ENCODE measurements at regions not wholly inside any gene's neighbourhood (a gene's known extent, or its start where the extent isn't known, plus 50 kb on each side); places are given as distances from the start of the nearest gene placed in this dataset.
"Not testable (repeated sequence)": the region's sequence is repeated elsewhere in the genome, so short reads cannot be mapped to it uniquely, and the experiment has no call there.

- Mint-ChIP-seq H3K9me3 (ENCODE audit: low read depth) (no peaks in the 10 kb centered on the region), H3K4me3 (no peak overlapping the region), H3K4me1 (no peaks in the 10 kb centered on the region), H3K27ac (no peak overlapping the region), H3K36me3 (no peaks in the 10 kb centered on the region), H3K27me3 (no peaks in the 10 kb centered on the region)
- ATAC-seq (no peak), DNase-seq (no peak)
- CTCF ChIA-PET: no interaction called here
These were observed 328.4 kb downstream of the BCKDHB start for GRCh38 chr6:80434691-80435350.

DNA sequence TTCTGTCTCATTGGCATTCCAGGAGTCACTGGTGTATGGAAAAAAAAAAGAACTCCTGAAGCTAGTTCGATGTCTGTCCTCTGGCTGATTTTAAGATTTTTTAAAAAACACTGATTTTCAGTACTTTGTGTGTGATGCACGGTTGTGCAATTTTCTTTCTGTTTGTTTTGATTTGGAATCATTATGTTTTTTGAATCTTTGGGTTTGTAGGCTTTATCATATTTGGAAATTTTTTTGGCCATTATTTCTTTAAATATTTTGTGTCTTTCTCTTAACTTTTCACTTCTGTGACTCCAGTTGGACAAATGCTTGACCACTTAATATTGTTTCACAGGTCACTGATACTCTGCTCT, 327.2 kb downstream of the BCKDHB start:
- no peaks in the 10 kb centered on the region for H3K36me3 Mint-ChIP-seq
- DNase-seq (no peak), ATAC-seq (no peak)
- CTCF ChIA-PET: no interaction called here
- H3K27me3 Mint-ChIP-seq: no peaks in the 10 kb centered on the region
- no peaks in the 10 kb centered on the region for H3K4me1 Mint-ChIP-seq
- no peak overlapping the region for H3K4me3 Mint-ChIP-seq
- H3K9me3 Mint-ChIP-seq (ENCODE audit: low read depth): no peaks in the 10 kb centered on the region
- H3K27ac Mint-ChIP-seq: no peak overlapping the region

DNA sequence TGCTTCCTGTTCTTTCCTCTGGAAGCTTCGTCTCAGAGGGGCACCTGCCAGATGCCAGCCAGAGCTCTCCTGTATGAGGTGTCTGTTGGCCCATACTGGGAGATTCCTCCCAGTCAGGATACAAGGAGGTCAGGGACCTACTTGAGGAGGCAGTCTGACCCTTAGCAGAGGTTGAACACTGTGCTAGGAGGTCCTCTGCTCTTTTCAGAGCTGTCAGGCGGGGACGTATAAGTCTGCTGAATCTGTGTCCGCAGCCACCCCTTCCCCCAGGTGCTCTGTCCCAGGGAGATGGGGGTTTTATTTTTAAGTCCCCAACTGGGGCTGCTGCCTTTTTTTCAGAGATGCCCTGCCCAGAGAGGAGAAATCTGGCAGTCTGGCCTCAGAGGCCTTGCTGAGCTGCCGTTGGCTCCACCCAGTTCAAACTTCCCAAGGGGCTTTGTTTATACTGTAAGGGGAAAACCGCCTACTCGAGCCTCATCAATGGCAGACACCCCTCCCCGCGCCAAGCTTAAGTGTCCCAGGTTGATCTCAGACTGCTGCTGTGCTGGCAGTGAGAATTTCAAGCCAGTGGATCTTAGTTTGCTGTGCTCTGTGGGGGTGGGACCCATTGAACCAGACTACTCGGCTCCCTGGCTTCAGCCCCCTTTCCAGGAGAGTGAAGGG, 326.7 kb downstream of the BCKDHB start:
- ATAC-seq (no peak), DNase-seq (no peak)
- CTCF ChIA-PET: no interaction called here
- H3K27ac Mint-ChIP-seq: no peak overlapping the region
- no peaks in the 10 kb centered on the region for H3K27me3 Mint-ChIP-seq
- no peak overlapping the region for H3K4me3 Mint-ChIP-seq
- H3K9me3 Mint-ChIP-seq (ENCODE audit: low read depth): peaks cover 2% of the 10 kb centered on the region
- no peaks in the 10 kb centered on the region for H3K36me3 Mint-ChIP-seq
- H3K4me1 Mint-ChIP-seq: no peaks in the 10 kb centered on the region

GRCh38 chr6:80425089-80425823, 318.8 kb downstream of the BCKDHB start:
- peaks cover 15% of the 10 kb centered on the region for H3K9me3 Mint-ChIP-seq (ENCODE audit: low read depth)

DNA sequence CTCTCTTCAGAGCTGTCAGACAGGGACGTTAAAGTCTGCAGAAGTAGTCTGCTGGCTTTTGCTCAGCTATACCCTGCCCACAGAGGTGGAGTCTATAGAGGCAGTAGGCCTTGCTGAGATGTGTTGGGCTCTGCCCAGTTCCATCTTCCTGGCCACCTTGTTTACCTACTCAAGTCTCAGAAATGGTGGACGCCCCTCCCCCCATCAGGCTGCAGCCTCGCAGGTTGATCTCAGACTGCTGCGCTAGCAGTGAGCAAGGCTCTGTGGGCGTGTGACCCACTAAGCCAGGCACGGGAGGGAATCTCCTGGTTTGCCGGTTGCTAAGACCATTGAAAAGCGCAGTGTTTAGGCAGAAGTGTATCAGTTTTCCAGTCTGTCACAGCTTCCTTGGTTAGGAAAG, 305.0 kb downstream of the BCKDHB start:
- Mint-ChIP-seq H3K27me3 (no peaks in the 10 kb centered on the region), H3K36me3 (no peaks in the 10 kb centered on the region), H3K4me3 (no peak overlapping the region), H3K27ac (no peak overlapping the region), H3K9me3 (ENCODE audit: low read depth) (peaks cover 2% of the 10 kb centered on the region), H3K4me1 (no peaks in the 10 kb centered on the region)
- ATAC-seq: no peak
- no peak for DNase-seq
- CTCF ChIA-PET: no interaction called here

More at GRCh38 chr6:80425089-80425823, 318.8 kb downstream of the BCKDHB start:
- Mint-ChIP-seq H3K36me3 (no peaks in the 10 kb centered on the region), H3K27me3 (no peaks in the 10 kb centered on the region), H3K4me3 (no peak overlapping the region), H3K27ac (no peak overlapping the region), H3K4me1 (no peaks in the 10 kb centered on the region)
- CTCF ChIA-PET: no interaction called here
- DNase-seq (no peak), ATAC-seq (no peak)

- DNase-seq; H3K4me3 Mint-ChIP-seq; H3K36me3 Mint-ChIP-seq; ATAC-seq; H3K9me3 Mint-ChIP-seq (ENCODE audit: low read depth); H3K27ac Mint-ChIP-seq; H3K4me1 Mint-ChIP-seq; CTCF ChIA-PET; H3K27me3 Mint-ChIP-seq: not testable (repeated sequence)
These were observed 301.5 kb downstream of the BCKDHB start for GRCh38 chr6:80407976-80408375.

DNA sequence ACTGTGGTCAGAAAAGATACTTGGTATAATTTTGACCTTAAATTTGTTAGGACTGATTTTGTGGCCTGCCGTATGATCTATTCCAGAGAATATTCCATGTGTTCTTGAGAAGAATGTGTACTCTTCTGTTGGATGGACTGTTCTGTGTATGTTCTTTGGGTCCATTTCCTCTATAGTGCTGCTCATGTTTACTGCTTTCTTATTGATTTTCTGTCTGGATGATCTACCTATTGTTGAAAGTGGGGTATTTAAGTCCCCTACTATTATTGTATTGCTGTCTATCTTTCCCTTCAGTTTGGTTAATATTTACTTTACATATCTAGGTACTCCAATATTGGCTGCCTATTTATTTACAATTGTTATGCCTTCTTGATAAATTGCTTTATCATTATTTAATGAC, 298.4 kb downstream of the BCKDHB start:
- no peak for DNase-seq
- Mint-ChIP-seq H3K27ac (no peak overlapping the region), H3K4me3 (no peak overlapping the region), H3K36me3 (no peaks in the 10 kb centered on the region), H3K4me1 (no peaks in the 10 kb centered on the region), H3K9me3 (ENCODE audit: low read depth) (peaks cover 2% of the 10 kb centered on the region), H3K27me3 (no peaks in the 10 kb centered on the region)
- CTCF ChIA-PET: no interaction called here
- no peak for ATAC-seq

GRCh38 chr6:80403365-80403764, 296.9 kb downstream of the BCKDHB start:
- Mint-ChIP-seq H3K36me3 (no peaks in the 10 kb centered on the region), H3K4me1 (no peaks in the 10 kb centered on the region), H3K4me3 (no peak overlapping the region), H3K9me3 (ENCODE audit: low read depth) (peaks cover 3% of the 10 kb centered on the region), H3K27ac (no peak overlapping the region), H3K27me3 (no peaks in the 10 kb centered on the region)
- CTCF ChIA-PET: no interaction called here
- DNase-seq (no peak), ATAC-seq (no peak)

GRCh38 chr6:80402266-80402665, 295.8 kb downstream of the BCKDHB start:
- no peaks in the 10 kb centered on the region for H3K27me3 Mint-ChIP-seq
- no peak for ATAC-seq
- CTCF ChIA-PET: no interaction called here
- no peak for DNase-seq
- peaks cover 7% of the 10 kb centered on the region for H3K9me3 Mint-ChIP-seq (ENCODE audit: low read depth)
- no peaks in the 10 kb centered on the region for H3K36me3 Mint-ChIP-seq
- H3K4me1 Mint-ChIP-seq: no peaks in the 10 kb centered on the region
- H3K27ac Mint-ChIP-seq: no peak overlapping the region
- no peak overlapping the region for H3K4me3 Mint-ChIP-seq

Measured in activated CD8-positive, alpha-beta memory T cell treated with anti-CD3 and anti-CD28 coated beads, Interleukin-2, amount 10 ng/mL, durations not matched to agents 7 days and 5 days (primary cell).